GM21825 (cell line): ENCODE measurements at regions not wholly inside any gene's neighbourhood (a gene's known extent, or its start where the extent isn't known, plus 50 kb on each side); places are given as distances from the start of the nearest gene placed in this dataset.

Experiments
- ATAC-seq: cut with Tn5 transposase; IDR thresholded peaks from one replicate; pipeline ENCODE4 v1.9.1; 2021; ENCODE audit warnings: mild to moderate bottlenecking, moderate library complexity; ENCODE audit not compliant: unreplicated experiment

- no peak for ATAC-seq
Measured at GRCh38 chr4:127071443-127071842, 561.3 kb upstream of the INTU start.

GRCh38 chr4:127080141-127080540 is 552.6 kb upstream of the INTU start:
- ATAC-seq, result no peak

GRCh38 chr4:127081041-127081440 is 551.7 kb upstream of the INTU start:
- no peak for ATAC-seq

GRCh38 chr4:127082986-127083385 is 549.8 kb upstream of the INTU start:
- no peak for ATAC-seq

- no peak for ATAC-seq
Measured at GRCh38 chr4:127084666-127085065, 548.1 kb upstream of the INTU start.

GRCh38 chr4:127097061-127097460 is 535.7 kb upstream of the INTU start:
- no peak for ATAC-seq

- ATAC-seq, result no peak
Measured at GRCh38 chr4:127102361-127102760, 530.4 kb upstream of the INTU start.

- ATAC-seq, result no peak
Measured at GRCh38 chr4:127103681-127104115, 529.1 kb upstream of the INTU start.

- no peak for ATAC-seq
Measured at GRCh38 chr4:127113844-127114362, 518.9 kb upstream of the INTU start.

GRCh38 chr4:127118681-127119080 is 514.1 kb upstream of the INTU start:
- no peak for ATAC-seq

GRCh38 chr4:127120441-127121090 is 512.2 kb upstream of the INTU start:
- no peak for ATAC-seq

GRCh38 chr4:127124919-127125318 is 507.8 kb upstream of the INTU start:
- ATAC-seq, result no peak

- ATAC-seq, result no peak
Measured at GRCh38 chr4:127126718-127127117, 506.0 kb upstream of the INTU start.

GRCh38 chr4:127131527-127131926 is 501.2 kb upstream of the INTU start:
- ATAC-seq, result no peak

- ATAC-seq, result no peak
Measured at GRCh38 chr4:127134490-127134889, 498.3 kb upstream of the INTU start.

- ATAC-seq, result no peak
Measured at GRCh38 chr4:127138586-127138985, 494.2 kb upstream of the INTU start.

GRCh38 chr4:127139788-127140286 is 492.9 kb upstream of the INTU start:
- no peak for ATAC-seq

GRCh38 chr4:127140306-127140705 is 492.5 kb upstream of the INTU start:
- no peak for ATAC-seq

- no peak for ATAC-seq
Measured at GRCh38 chr4:127141856-127142255, 490.9 kb upstream of the INTU start.

- ATAC-seq, result no peak
Measured at GRCh38 chr4:127143460-127144195, 489.1 kb upstream of the INTU start.

- ATAC-seq, result no peak
Measured at GRCh38 chr4:127145006-127145540, 487.7 kb upstream of the INTU start.

GRCh38 chr4:127148165-127148564 is 484.6 kb upstream of the INTU start:
- no peak for ATAC-seq
